Uterus (tissue), 2 donors: ENCODE measurements at regions not wholly inside any gene's neighbourhood (a gene's known extent, or its start where the extent isn't known, plus 50 kb on each side); places are given as distances from the start of the nearest gene placed in this dataset.

Experiments
- CTCF ChIP-seq, 4 experiments: fragments of 200-600 bp in 2 of 4; fragments of 450-650 bp in 2 of 4; sonication (generic) in 2 of 4; IDR thresholded peaks; one replicate each; pipeline ENCODE4 v1.5.1; 2016 to 2019; ENCODE audit warnings: antibody characterized with exemption in 4 of 4, mild to moderate bottlenecking in 2 of 4, moderate library complexity in 1 of 4
- POLR2A ChIP-seq, 2 donors: fragments of 450-650 bp; IDR thresholded peaks; one replicate each; pipeline ENCODE4 v1.6.1; 2016; ENCODE audit warnings: antibody characterized with exemption in 2 of 2, mild to moderate bottlenecking in 1 of 2, moderate library complexity in 1 of 2

- TF ChIP-seq CTCF (IDR thresholded peaks at IDR 0.05) (no peak), POLR2A (IDR thresholded peaks at IDR 0.05) (no peak)
Measured at GRCh38 chr2:75324861-75325284, 125.6 kb upstream of the TACR1 start.
